A549 (cell line): ENCODE measurements at regions not wholly inside any gene's neighbourhood (a gene's known extent, or its start where the extent isn't known, plus 50 kb on each side); places are given as distances from the start of the nearest gene placed in this dataset.

Experiments used
- ATAC-seq, 2 experiments: fragments of 200-7000 bp in 1 of 2; fragments of >200 bp in 1 of 2; cut with Nextera tagmentation in 1 of 2; cut with Tn5 transposase in 1 of 2; 3 replicates each; pipeline versions ENCODE4 v1.8.0 to v1.9.1; 2018 to 2020; ENCODE audit warnings: mild to moderate bottlenecking in 1 of 2, moderate library complexity in 1 of 2
- CTCF ChIA-PET: fragments of 300-600 bp; sonication (Branson Sonifier 250); formaldehyde crosslinking; extraction: SDS; loops from one replicate; lab custom pipeline; 2021; ENCODE audit warnings: antibody characterized with exemption, inconsistent platforms; lab: Yijun Ruan, JAX
- POLR2A ChIA-PET: fragments of 350-600 bp; formaldehyde crosslinking; extraction: SDS; loops from one replicate; lab custom pipeline; 2021; ENCODE audit warnings: antibody characterized with exemption, inconsistent platforms; lab: Yijun Ruan, JAX
- DNase-seq, 2 experiments: peaks; one replicate each; pipeline versions ENCODE4 v3.0.0 to v3.0.0-alpha.2; 2011 to 2016; ENCODE audit warnings: low read depth in 1 of 2, low spot score in 1 of 2
- FAIRE-seq: peaks from 2 replicates; lab custom pipeline; 2011; peaks lifted over from hg19 to GRCh38; lab: Jason Lieb, UNC
- H3K27ac ChIP-seq, 2 experiments: fragments of >200 bp; sonication (Bioruptor Twin); formaldehyde crosslinking; 3 replicates each; pipeline ENCODE4 v1.5.1; 2016 to 2017
- H3K4me1 ChIP-seq: fragments of >200 bp; sonication (Bioruptor Twin); formaldehyde crosslinking; 3 replicates; pipeline ENCODE4 v1.6.1; 2016
- H3K4me2 ChIP-seq: fragments of >200 bp; sonication (Bioruptor Twin); formaldehyde crosslinking; 3 replicates; pipeline ENCODE4 v1.6.1; 2016
- H3K4me3 ChIP-seq: fragments of >200 bp; sonication (Bioruptor Twin); formaldehyde crosslinking; 3 replicates; pipeline ENCODE4 v1.5.1; 2016
- H3K9me3 ChIP-seq: fragments of >200 bp; sonication (Bioruptor Twin); formaldehyde crosslinking; 3 replicates; pipeline ENCODE4 v1.6.1; 2016
- CBX8 ChIP-seq: fragments of 200-600 bp; sonication (generic); IDR thresholded peaks from 2 replicates; pipeline ENCODE4 v1.6.1; 2016
- EP300 ChIP-seq, 2 experiments: fragments of >200 bp; sonication (Bioruptor Twin); formaldehyde crosslinking; IDR thresholded peaks; 2 replicates in 1 of 2; 3 replicates in 1 of 2; pipeline ENCODE4 v1.6.1; 2016 to 2017
- FOSB ChIP-seq: fragments of 250-450 bp; sonication (Bioruptor Pico); IDR thresholded peaks from 2 replicates; pipeline ENCODE4 v1.5.0; 2020; ENCODE audit warnings: mild to moderate bottlenecking, moderate library complexity
- HOXB5 ChIP-seq: fragments of 250-450 bp; sonication (Bioruptor Pico); IDR thresholded peaks from 2 replicates; pipeline ENCODE4 v1.5.0; 2020; ENCODE audit warnings: mild to moderate bottlenecking, moderate library complexity
- JUN ChIP-seq, 2 experiments: fragments of >200 bp; sonication (Bioruptor Twin); formaldehyde crosslinking; IDR thresholded peaks; 2 replicates in 1 of 2; 3 replicates in 1 of 2; pipeline ENCODE4 v1.6.1; 2016 to 2017
- NPAS2 ChIP-seq: fragments of 250-450 bp; sonication (Bioruptor Pico); IDR thresholded peaks from 2 replicates; pipeline ENCODE4 v1.8.0; 2022; ENCODE audit warnings: mild to moderate bottlenecking, moderate library complexity, borderline replicate concordance
- NR3C1 ChIP-seq: fragments of >200 bp; sonication (Bioruptor Twin); formaldehyde crosslinking; IDR thresholded peaks from 3 replicates; pipeline ENCODE4 v1.6.1; 2017
- POLR2AphosphoS2 ChIP-seq: conservative IDR thresholded peaks from 2 replicates; pipeline ENCODE4 v1.6.1; 2012; ENCODE audit warnings: low read length, improper control_type of control experiment, inconsistent platforms
- RARB ChIP-seq: fragments of 250-450 bp; sonication (Bioruptor Pico); IDR thresholded peaks from 2 replicates; pipeline ENCODE4 v1.8.0; 2021; ENCODE audit warnings: mild to moderate bottlenecking, moderate library complexity
- RNF2 ChIP-seq: fragments of 200-600 bp; sonication (generic); IDR thresholded peaks from 2 replicates; pipeline ENCODE4 v1.6.1; 2016; ENCODE audit warnings: low read depth, mild to moderate bottlenecking, antibody characterized with exemption, moderate library complexity, borderline replicate concordance
- TP53 ChIP-seq: fragments of 250-450 bp; sonication (Bioruptor Pico); IDR thresholded peaks from 2 replicates; pipeline ENCODE4 v1.5.0; 2021; ENCODE audit warnings: mild to moderate bottlenecking, moderate library complexity
- ZFP36 ChIP-seq: fragments of 450-650 bp; IDR thresholded peaks from 2 replicates; pipeline ENCODE4 v1.6.1; 2014; ENCODE audit warnings: borderline replicate concordance; ENCODE audit not compliant: partially characterized antibody
- ZNF302 ChIP-seq: fragments of 250-450 bp; sonication (Bioruptor Pico); IDR thresholded peaks from 2 replicates; pipeline ENCODE4 v1.9.0; 2021; ENCODE audit warnings: inconsistent platforms, mild to moderate bottlenecking, moderate library complexity
- ZSCAN20 ChIP-seq: fragments of 250-450 bp; sonication (Bioruptor Pico); IDR thresholded peaks from 2 replicates; pipeline ENCODE4 v1.8.0; 2022; ENCODE audit warnings: mild to moderate bottlenecking, moderate library complexity
- WGBS: methylation state at CpG from one replicate; pipeline ENCODE4 v1.1.6; 2017; ENCODE audit errors: missing lambda C conversion rate; 5-methylcytosine and 5-hydroxymethylcytosine counted together
- TF ChIP-seq, protein P1 (sequence below): IDR thresholded peaks from 2 replicates; pipeline ENCODE4 v1.6.1; 2012
- TF ChIP-seq, protein P2 (sequence below): fragments of 250-450 bp; sonication (Bioruptor Pico); IDR thresholded peaks from 2 replicates; pipeline ENCODE4 v1.5.0; 2021; ENCODE audit warnings: mild to moderate bottlenecking, moderate library complexity, borderline replicate concordance
- TF ChIP-seq, protein P3 (sequence below): fragments of >200 bp; sonication (Bioruptor Twin); formaldehyde crosslinking; IDR thresholded peaks from 3 replicates; pipeline ENCODE4 v1.6.1; 2016
- TF ChIP-seq, protein P4 (sequence below): IDR thresholded peaks from 2 replicates; pipeline ENCODE4 v1.6.1; 2012

DNA sequence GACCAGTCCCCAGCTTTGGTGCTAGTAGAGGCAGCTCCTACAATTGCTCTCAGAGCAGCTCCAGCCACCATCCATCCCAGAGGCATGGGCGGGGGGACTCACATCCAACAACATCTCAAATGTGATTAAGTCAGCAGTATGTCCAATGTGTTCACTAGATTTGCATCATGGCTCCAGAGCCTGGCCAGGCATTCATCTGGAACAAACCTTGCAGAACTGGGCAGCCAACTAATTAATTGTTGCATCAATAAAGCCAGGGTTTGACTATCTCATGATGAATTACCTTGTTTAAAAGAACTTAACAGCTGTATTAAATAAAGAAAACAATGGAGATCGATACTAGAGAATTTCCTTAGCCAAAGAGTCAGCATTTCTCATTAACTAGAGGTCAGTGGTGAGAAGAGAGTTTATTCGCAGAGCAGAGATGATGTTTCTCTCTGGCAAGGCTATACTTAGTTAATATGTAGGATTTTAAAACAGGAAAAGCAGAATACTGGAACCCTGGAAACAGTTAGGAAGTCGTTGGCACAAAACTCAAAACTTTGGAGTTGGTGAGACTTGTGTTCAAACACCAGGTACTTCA is 494.4 kb downstream of the GRIN2A start:
- POLR2A ChIA-PET, result no interaction called here
- ATAC-seq, result no peak
- no peak overlapping the region for H3K4me3 ChIP-seq
- CTCF ChIA-PET, result interaction anchor here (1.5 kb wide), 1 partner anchor 9 kb away, joined by 3 read pairs; no protein-coding TSS in a partner anchor
- no peak for DNase-seq
- H3K4me2 ChIP-seq, result no peak overlapping the region
- 2% methylated on average over 4 of the region's 4 CpGs for WGBS
- no peak for FAIRE-seq
- no peaks in the 10 kb centered on the region for H3K4me1 ChIP-seq
- TF ChIP-seq ZNF302 (CRISPR knock-in tag), result no peak
- no peak for TF ChIP-seq ZSCAN20
- TF ChIP-seq, protein P1, sequence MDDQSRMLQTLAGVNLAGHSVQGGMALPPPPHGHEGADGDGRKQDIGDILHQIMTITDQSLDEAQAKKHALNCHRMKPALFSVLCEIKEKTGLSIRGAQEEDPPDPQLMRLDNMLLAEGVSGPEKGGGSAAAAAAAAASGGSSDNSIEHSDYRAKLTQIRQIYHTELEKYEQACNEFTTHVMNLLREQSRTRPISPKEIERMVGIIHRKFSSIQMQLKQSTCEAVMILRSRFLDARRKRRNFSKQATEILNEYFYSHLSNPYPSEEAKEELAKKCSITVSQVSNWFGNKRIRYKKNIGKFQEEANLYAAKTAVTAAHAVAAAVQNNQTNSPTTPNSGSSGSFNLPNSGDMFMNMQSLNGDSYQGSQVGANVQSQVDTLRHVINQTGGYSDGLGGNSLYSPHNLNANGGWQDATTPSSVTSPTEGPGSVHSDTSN, result no peak
- TF ChIP-seq TP53 (CRISPR knock-in tag), result no peak
- TF ChIP-seq NPAS2 (CRISPR knock-in tag), result no peak
- TF ChIP-seq RNF2, result no peak
- TF ChIP-seq, protein P2, sequence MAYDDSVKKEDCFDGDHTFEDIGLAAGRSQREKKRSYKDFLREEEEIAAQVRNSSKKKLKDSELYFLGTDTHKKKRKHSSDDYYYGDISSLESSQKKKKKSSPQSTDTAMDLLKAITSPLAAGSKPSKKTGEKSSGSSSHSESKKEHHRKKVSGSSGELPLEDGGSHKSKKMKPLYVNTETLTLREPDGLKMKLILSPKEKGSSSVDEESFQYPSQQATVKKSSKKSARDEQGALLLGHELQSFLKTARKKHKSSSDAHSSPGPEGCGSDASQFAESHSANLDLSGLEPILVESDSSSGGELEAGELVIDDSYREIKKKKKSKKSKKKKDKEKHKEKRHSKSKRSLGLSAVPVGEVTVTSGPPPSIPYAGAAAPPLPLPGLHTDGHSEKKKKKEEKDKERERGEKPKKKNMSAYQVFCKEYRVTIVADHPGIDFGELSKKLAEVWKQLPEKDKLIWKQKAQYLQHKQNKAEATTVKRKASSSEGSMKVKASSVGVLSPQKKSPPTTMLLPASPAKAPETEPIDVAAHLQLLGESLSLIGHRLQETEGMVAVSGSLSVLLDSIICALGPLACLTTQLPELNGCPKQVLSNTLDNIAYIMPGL (CRISPR knock-in tag), result no peak
- TF ChIP-seq, protein P3, sequence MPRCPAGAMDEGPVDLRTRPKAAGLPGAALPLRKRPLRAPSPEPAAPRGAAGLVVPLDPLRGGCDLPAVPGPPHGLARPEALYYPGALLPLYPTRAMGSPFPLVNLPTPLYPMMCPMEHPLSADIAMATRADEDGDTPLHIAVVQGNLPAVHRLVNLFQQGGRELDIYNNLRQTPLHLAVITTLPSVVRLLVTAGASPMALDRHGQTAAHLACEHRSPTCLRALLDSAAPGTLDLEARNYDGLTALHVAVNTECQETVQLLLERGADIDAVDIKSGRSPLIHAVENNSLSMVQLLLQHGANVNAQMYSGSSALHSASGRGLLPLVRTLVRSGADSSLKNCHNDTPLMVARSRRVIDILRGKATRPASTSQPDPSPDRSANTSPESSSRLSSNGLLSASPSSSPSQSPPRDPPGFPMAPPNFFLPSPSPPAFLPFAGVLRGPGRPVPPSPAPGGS, result no peak
- peaks cover 3% of the 10 kb centered on the region; the same call in 1 of the 3 replicates for H3K9me3 ChIP-seq
- H3K27ac ChIP-seq, result no peak overlapping the region

DNA sequence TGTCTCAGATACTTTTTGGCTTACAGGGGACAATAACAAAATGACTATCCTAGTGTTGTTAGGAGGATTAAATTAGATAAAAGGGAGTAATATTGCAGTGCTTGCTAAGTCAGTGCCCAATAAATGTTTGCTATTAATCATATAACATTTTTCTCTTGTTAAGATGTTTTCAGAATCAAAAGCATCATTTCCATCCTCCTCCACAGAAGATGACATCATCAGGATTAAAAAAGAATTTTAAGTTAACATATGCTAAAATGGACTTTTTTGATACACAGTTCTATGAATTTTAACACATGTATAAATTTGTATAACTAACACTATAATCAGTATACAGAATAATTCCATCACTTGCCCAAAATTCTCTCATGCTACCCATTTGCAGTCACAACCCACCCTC is 492.6 kb downstream of the GRIN2A start:
- TF ChIP-seq RNF2 (no peak), CBX8 (no peak), RARB (CRISPR knock-in tag) (no peak), HOXB5 (no peak), NR3C1 (no peak), JUN (IDR thresholded peaks at IDR 0.05) (no peak), ZFP36 (no peak), TP53 (CRISPR knock-in tag) (no peak), EP300 (IDR thresholded peaks at IDR 0.05) (no peak), FOSB (CRISPR knock-in tag) (no peak), POLR2AphosphoS2 (no peak)
- TF ChIP-seq, protein P1, result no peak
- TF ChIP-seq, protein P4, sequence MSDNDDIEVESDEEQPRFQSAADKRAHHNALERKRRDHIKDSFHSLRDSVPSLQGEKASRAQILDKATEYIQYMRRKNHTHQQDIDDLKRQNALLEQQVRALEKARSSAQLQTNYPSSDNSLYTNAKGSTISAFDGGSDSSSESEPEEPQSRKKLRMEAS, result no peak
- DNase-seq (no peak), FAIRE-seq (no peak), ATAC-seq (no peak)
- Histone ChIP-seq H3K4me1 (no peaks in the 10 kb centered on the region), H3K9me3 (no peaks in the 10 kb centered on the region), H3K4me3 (no peak overlapping the region), H3K4me2 (no peak overlapping the region), H3K27ac (no peak overlapping the region)
- ChIA-PET CTCF (interaction anchor here (0.6 to 0.9 kb wide), 2 partner anchors 52 to 125 kb away, joined by 3 to 4 read pairs; no protein-coding TSS in a partner anchor), POLR2A (no interaction called here)
